ENCODE measurements at regions not wholly inside any gene's neighbourhood (a gene's known extent, or its start where the extent isn't known, plus 50 kb on each side); places are given as distances from the start of the nearest gene placed in this dataset.

DNA sequence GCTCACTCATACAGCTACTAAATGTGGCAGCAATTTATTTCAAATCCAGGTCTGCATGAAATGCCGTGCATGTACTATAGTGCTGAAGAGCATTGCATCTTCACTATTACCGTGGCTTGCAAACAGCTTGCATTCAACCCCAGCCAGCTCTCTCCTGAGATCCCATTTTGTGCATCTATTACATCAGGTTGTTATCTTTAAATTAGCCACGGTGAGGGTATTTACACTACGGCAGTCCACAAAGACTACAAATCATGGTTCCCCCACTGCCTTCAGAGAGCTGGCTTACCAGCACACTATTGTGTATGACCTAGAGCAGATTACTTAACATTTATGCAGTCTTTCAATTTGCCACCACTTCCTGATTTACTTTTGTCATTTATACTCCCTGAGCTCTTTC, 621.3 kb upstream of the LRATD1 start:
- DNase-seq (ENCODE audit: low spot score in 2 of 2), result no peak
- intact Hi-C loops (cut with DNase I), result no loop called here
- TF ChIP-seq, protein P1, sequence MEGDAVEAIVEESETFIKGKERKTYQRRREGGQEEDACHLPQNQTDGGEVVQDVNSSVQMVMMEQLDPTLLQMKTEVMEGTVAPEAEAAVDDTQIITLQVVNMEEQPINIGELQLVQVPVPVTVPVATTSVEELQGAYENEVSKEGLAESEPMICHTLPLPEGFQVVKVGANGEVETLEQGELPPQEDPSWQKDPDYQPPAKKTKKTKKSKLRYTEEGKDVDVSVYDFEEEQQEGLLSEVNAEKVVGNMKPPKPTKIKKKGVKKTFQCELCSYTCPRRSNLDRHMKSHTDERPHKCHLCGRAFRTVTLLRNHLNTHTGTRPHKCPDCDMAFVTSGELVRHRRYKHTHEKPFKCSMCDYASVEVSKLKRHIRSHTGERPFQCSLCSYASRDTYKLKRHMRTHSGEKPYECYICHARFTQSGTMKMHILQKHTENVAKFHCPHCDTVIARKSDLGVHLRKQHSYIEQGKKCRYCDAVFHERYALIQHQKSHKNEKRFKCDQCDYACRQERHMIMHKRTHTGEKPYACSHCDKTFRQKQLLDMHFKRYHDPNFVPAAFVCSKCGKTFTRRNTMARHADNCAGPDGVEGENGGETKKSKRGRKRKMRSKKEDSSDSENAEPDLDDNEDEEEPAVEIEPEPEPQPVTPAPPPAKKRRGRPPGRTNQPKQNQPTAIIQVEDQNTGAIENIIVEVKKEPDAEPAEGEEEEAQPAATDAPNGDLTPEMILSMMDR (IDR thresholded peaks at IDR 0.05), result no peak

GRCh38 chr2:14015113-14015630, 617.3 kb upstream of the LRATD1 start:
- no peak overlapping the region for H3K4me3 ChIP-seq
- no peaks in the 10 kb centered on the region for H3K4me1 ChIP-seq
- TF ChIP-seq, protein P1 (IDR thresholded peaks at IDR 0.05), result no peak
- H3K36me3 ChIP-seq, result no peaks in the 10 kb centered on the region
- H3K27ac ChIP-seq, result no peak overlapping the region
- DNase-seq (ENCODE audit: low spot score in 2 of 2), result no peak
- no peaks in the 10 kb centered on the region for H3K9me3 ChIP-seq
- intact Hi-C loops (cut with DNase I), result no loop called here
- no peaks in the 10 kb centered on the region for H3K27me3 ChIP-seq

More for the DNA sequence above, 621.3 kb upstream of the LRATD1 start:
- H3K27me3 ChIP-seq, result no peaks in the 10 kb centered on the region
- H3K27ac ChIP-seq, result no peak overlapping the region
- no peaks in the 10 kb centered on the region for H3K36me3 ChIP-seq
- H3K4me1 ChIP-seq, result no peaks in the 10 kb centered on the region
- H3K4me3 ChIP-seq, result no peak overlapping the region
- no peaks in the 10 kb centered on the region for H3K9me3 ChIP-seq

DNA sequence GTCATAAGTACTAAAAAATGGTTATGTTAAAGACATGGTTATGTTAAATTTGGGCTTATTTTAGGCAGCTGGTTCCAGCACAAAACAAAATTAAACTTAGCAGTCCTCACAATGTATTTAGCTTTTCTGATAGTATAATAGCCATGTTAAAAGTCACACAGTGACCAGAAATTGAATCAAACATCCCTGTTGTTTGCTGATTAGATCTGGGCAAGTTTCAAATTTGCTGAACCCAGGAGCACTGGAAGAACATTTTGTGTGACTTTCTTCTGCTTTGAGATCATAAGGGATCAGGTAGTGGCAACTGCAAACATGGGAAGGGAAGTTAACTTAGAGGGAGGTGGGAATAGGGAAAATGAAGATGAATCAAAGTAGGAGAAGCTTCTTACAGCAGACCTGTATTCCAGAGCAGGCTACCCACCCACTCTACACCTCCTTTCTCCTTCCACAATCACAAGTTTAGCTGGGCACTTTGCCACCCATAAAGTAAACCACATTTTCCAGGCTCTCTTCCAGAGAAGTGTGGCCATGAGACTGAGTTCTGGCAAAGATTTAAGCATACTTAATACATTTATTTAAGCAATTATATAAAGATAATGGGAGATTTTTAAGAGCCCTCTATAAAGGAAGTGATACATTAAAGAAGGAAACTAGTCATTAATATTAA, 616.1 kb upstream of the LRATD1 start:
- Histone ChIP-seq H3K4me3 (no peak overlapping the region), H3K27ac (no peak overlapping the region), H3K9me3 (no peaks in the 10 kb centered on the region), H3K4me1 (no peaks in the 10 kb centered on the region), H3K36me3 (no peaks in the 10 kb centered on the region), H3K27me3 (no peaks in the 10 kb centered on the region)
- intact Hi-C loops (cut with DNase I), result no loop called here
- DNase-seq (ENCODE audit: low spot score in 2 of 2), result no peak
- TF ChIP-seq, protein P1 (IDR thresholded peaks at IDR 0.05), result no peak

GRCh38 chr2:14018620-14019019, 613.9 kb upstream of the LRATD1 start:
- intact Hi-C loops (cut with DNase I), result no loop called here
- Histone ChIP-seq H3K4me1 (no peaks in the 10 kb centered on the region), H3K27ac (no peak overlapping the region), H3K36me3 (no peaks in the 10 kb centered on the region), H3K27me3 (no peaks in the 10 kb centered on the region), H3K4me3 (no peak overlapping the region), H3K9me3 (no peaks in the 10 kb centered on the region)
- no peak for DNase-seq (ENCODE audit: low spot score in 2 of 2)
- TF ChIP-seq, protein P1 (IDR thresholded peaks at IDR 0.05), result no peak

- Histone ChIP-seq H3K27ac (no peak overlapping the region), H3K27me3 (no peaks in the 10 kb centered on the region), H3K4me1 (no peaks in the 10 kb centered on the region), H3K9me3 (no peaks in the 10 kb centered on the region), H3K4me3 (no peak overlapping the region), H3K36me3 (no peaks in the 10 kb centered on the region)
- TF ChIP-seq, protein P1 (IDR thresholded peaks at IDR 0.05), result no peak
- DNase-seq (ENCODE audit: low spot score in 2 of 2), result no peak
- intact Hi-C loops (cut with DNase I), result no loop called here
These were observed 609.0 kb upstream of the LRATD1 start for GRCh38 chr2:14023558-14023957.
